H7 (cell line): ENCODE measurements at regions not wholly inside any gene's neighbourhood (a gene's known extent, or its start where the extent isn't known, plus 50 kb on each side); places are given as distances from the start of the nearest gene placed in this dataset.
"Not testable (repeated sequence)": the region's sequence is repeated elsewhere in the genome, so short reads cannot be mapped to it uniquely, and the experiment has no call there.

ENCODE experiments used
- DNase-seq: peaks from one replicate; pipeline ENCODE4 v3.0.0; 2012
- H3K27me3 ChIP-seq: 2 replicates; pipeline ENCODE4 v1.6.0; 2011; ENCODE audit warnings: mild to moderate bottlenecking, low read length; ENCODE audit not compliant: control insufficient read depth, insufficient read depth
- H3K36me3 ChIP-seq: replicated peaks from 2 replicates; pipeline ENCODE4 v1.5.1; 2011; ENCODE audit warnings: low read length; ENCODE audit not compliant: control insufficient read depth, insufficient read depth
- H3K4me3 ChIP-seq: 2 replicates; pipeline ENCODE4 v1.5.1; 2011; ENCODE audit warnings: low read depth, mild to moderate bottlenecking, control low read depth, low read length, moderate library complexity; ENCODE audit not compliant: insufficient read depth

- Histone ChIP-seq H3K27me3 (no peaks in the 10 kb centered on the region), H3K4me3 (no peak overlapping the region), H3K36me3 (no peaks in the 10 kb centered on the region)
- DNase-seq: no peak
These were observed 343.8 kb downstream of the SUCLG1 start for GRCh38 chr2:84115173-84115857.

DNA sequence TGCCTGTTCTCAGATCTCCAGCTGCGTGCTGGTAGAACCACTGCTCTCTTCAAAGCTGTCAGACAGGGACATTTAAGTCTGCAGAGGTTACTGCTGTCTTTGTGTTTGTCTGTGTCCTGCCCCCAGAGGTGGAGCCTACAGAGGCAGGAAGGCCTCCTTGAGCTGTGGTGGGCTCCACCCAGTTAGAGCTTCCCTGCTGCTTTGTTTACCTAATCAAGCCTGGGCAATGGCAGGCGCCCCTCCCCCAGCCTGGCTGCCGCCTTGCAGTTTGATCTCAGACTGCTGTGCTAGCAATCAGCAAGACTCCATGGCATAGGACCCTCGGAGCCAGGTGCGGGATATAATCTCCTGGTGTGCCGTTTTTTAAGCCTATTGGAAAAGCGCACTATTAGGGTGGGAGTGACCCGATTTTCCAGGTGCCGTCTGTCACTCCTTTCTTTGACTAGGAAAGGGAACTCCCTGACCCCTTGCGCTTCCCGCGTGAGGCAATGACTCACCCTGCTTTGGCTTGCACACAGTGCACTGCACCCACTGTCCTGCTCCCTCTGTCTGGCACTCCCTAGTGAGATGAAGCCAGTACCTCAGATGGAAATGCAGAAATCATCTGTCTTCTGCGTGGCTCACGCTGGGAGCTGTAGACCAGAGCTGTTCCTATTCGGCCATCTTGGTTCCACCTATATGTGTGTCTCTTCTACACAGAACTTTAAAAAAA, 355.1 kb downstream of the SUCLG1 start:
- H3K36me3 ChIP-seq, H3K27me3 ChIP-seq, H3K4me3 ChIP-seq, DNase-seq: not testable (repeated sequence)

- Histone ChIP-seq H3K4me3 (no peak overlapping the region), H3K27me3 (no peaks in the 10 kb centered on the region), H3K36me3 (no peaks in the 10 kb centered on the region)
- DNase-seq: no peak
These were observed 356.8 kb downstream of the SUCLG1 start for GRCh38 chr2:84102274-84102673.

DNA sequence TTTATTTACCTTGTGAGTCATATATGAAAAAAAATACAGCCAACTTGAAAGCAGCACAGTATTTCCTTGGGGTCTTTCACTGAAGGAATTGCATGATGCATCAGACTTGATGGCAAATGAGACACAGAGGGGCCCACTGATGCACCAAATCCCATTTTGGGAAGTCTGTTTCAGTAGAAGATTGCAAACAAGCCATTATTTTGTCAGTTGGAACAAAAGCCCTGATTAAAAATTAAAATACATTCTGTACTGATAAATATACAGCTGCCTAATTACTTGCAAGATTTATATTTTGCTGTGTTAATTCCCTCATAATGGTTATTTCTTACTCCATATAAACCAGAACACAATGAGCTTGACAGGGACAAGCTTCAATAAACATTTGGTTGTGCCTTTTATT, 370.4 kb downstream of the SUCLG1 start:
- no peak overlapping the region for H3K4me3 ChIP-seq

GRCh38 chr2:84085562-84085961, 373.5 kb downstream of the SUCLG1 start:
- Histone ChIP-seq H3K27me3 (no peaks in the 10 kb centered on the region), H3K36me3 (no peaks in the 10 kb centered on the region), H3K4me3 (no peak overlapping the region)
- DNase-seq: no peak

More for the DNA sequence above, 370.4 kb downstream of the SUCLG1 start:
- no peak for DNase-seq
- Histone ChIP-seq H3K27me3 (no peaks in the 10 kb centered on the region), H3K36me3 (no peaks in the 10 kb centered on the region)

- no peak for DNase-seq
- Histone ChIP-seq H3K4me3 (no peak overlapping the region), H3K27me3 (no peaks in the 10 kb centered on the region), H3K36me3 (no peaks in the 10 kb centered on the region)
These were observed 374.2 kb downstream of the SUCLG1 start for GRCh38 chr2:84084856-84085255.

GRCh38 chr2:84083984-84084383, 375.1 kb downstream of the SUCLG1 start:
- no peak for DNase-seq
- Histone ChIP-seq H3K4me3 (no peak overlapping the region), H3K27me3 (no peaks in the 10 kb centered on the region), H3K36me3 (no peaks in the 10 kb centered on the region)

DNA sequence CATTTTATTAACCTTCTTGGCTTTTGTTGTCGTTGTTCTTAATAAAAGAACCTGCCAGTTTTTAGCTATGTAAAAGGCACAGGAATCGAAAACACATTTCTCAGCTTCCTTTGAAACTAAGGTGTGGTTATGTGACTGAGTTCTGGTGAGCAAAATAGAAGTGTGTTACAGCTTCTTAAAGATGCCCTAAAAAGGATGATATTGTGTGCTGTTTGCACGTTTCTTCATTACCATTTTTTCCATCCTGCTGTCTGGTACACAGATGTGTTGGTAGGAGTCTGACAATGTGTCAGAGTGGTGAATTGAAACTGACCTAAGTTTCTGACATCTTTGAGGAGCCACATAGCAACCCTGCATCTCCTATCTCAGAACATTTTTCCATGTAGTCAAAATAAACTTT, 380.6 kb downstream of the SUCLG1 start:
- Histone ChIP-seq H3K27me3 (no peaks in the 10 kb centered on the region), H3K36me3 (no peaks in the 10 kb centered on the region)
- DNase-seq: no peak

DNA sequence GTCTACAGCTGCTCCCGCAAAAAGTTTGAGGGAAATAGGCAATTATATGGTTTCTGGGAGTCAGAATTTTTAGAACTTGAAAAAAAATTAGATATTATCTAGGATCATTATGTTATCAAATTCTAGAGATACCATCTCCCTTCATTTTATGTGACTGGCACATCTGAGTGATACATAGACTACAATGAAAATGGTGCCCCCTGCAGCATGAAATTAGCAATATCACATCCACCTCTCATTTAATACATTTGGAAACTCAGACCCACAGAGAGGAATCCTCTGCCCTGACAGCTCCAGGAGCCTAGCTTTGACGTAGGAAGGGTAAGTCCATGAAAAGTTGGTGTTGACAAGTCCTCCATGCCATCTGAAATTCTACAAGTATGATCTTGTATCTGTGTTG, 381.6 kb downstream of the SUCLG1 start:
- Histone ChIP-seq H3K36me3 (no peaks in the 10 kb centered on the region), H3K4me3 (no peak overlapping the region), H3K27me3 (no peaks in the 10 kb centered on the region)
- peak; percentile 2 for DNase-seq

More for the DNA sequence above, 380.6 kb downstream of the SUCLG1 start:
- H3K4me3 ChIP-seq: no peak overlapping the region

- DNase-seq: no peak
- no peaks in the 10 kb centered on the region for H3K27me3 ChIP-seq
- H3K36me3 ChIP-seq: no peaks in the 10 kb centered on the region
- no peak overlapping the region for H3K4me3 ChIP-seq
These were observed 388.0 kb downstream of the SUCLG1 start for GRCh38 chr2:84071050-84071449.

GRCh38 chr2:84065857-84066256, 393.2 kb downstream of the SUCLG1 start:
- no peak for DNase-seq
- H3K27me3 ChIP-seq: no peaks in the 10 kb centered on the region
- no peaks in the 10 kb centered on the region for H3K36me3 ChIP-seq
- no peak overlapping the region for H3K4me3 ChIP-seq

GRCh38 chr2:84057917-84058560, 401.0 kb downstream of the SUCLG1 start:
- Histone ChIP-seq H3K36me3 (no peaks in the 10 kb centered on the region), H3K4me3 (no peak overlapping the region), H3K27me3 (no peaks in the 10 kb centered on the region)
- DNase-seq: no peak

DNA sequence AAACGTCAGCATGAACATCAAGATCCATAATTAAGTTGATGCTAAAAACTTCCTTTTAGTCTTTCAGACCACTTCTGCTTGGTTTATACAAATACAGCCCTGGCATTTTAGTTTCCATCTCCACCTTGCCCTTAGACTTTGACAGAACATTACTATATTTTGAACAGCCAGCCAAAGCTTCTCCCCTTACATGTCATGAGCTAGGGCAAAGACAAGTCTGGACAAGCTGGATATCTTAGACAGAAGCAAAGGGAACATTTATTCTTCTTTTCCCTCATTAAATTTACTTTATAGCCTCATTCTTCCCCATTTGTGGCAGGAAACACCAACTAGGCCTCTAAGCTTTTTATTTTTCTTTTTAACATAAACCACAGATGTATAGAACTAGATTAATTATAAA, 403.3 kb downstream of the SUCLG1 start:
- no peaks in the 10 kb centered on the region for H3K27me3 ChIP-seq
- no peak overlapping the region for H3K4me3 ChIP-seq
- H3K36me3 ChIP-seq: no peaks in the 10 kb centered on the region
- DNase-seq: no peak

- not testable (repeated sequence) for H3K27me3 ChIP-seq, H3K36me3 ChIP-seq, H3K4me3 ChIP-seq, DNase-seq
These were observed 404.5 kb downstream of the SUCLG1 start for GRCh38 chr2:84054577-84054976.

- no peak overlapping the region for H3K4me3 ChIP-seq
- no peaks in the 10 kb centered on the region for H3K27me3 ChIP-seq
- no peaks in the 10 kb centered on the region for H3K36me3 ChIP-seq
- no peak for DNase-seq
These were observed 406.2 kb downstream of the SUCLG1 start for GRCh38 chr2:84052913-84053312.
